DMS 273 treated with DMSO at 0.1 percent for 48 hours (cell line): ENCODE measurements at regions not wholly inside any gene's neighbourhood (a gene's known extent, or its start where the extent isn't known, plus 50 kb on each side); places are given as distances from the start of the nearest gene placed in this dataset.

Experiments
- DNase-seq: peaks from one replicate; lab custom pipeline; 2025; lab: John Stamatoyannopoulos, UW

DNA sequence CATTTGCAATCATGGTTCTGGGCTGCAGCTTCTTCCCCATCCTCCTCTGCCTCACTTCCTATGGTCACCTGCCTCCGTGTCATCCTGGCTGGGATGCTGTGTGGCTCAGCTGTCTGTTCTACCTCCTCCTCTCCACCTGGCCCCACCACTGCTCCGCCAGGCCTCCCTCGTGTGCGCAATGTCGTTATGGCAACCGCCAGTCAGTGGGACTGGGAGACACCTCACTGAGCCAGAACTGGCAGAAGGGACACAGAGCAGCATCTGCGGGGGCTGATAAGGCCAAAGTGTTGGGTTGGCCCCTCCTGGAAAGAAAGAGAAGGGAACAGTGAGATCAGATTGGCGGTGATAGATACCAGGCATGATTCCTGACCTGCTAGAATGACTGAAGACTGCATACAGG, 527.5 kb downstream of the INHBA start:
- DNase-seq: no peak

DNA sequence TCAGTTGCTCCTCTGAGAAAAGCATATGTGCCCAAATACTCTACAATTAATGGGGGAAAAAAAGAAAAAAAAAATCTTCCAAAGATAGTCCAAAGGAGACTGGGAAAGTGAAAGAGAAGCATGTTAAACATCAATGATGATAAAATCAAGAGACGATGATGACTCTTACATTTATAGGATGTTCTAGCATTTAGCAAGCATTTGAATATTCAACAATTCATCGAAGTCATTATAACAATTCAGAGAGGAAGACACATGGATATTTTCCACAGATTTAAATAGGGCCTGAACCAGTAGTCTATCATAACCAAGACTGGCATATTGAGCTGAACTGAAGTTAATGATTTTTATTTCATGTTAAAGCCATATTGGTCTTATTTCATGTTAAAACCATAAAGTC, 528.4 kb downstream of the INHBA start:
- DNase-seq: no peak

DNA sequence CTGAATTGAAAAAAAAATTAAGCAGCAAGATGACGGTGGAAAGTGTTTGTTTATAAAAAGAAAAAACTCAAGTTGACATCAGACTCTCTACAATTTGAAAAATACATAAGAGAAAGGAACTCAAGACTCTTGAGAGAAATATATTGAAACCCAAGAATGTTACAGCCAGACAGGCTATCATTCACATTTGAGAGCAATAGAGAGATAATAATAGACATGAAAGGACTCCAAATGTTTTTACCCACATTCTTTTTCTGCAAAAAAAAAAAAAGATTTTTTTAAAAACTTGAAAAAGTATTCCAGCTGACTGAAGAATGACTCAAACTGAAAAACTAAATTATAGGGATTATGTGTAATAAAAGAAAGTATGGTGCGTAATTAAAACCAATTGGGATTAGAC, 532.4 kb downstream of the INHBA start:
- no peak for DNase-seq

DNA sequence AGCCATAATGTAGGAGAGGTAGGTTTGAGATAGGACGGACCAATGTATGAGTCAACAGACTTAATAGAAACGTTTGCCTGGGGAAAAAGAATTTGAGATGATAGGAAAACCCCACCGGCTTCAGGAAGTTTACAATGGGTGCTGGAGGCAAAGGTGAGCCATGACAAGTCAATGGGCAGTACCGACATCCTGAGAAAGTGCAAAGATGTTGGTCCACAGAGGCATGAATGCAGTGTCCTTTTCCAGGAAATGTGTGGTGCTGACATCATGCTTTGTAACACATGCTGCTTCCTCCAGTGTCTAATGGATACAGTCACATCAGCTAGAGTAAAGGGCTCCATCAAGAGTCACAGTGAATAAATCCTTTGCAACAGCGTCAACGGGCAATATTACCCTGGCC, 533.6 kb downstream of the INHBA start:
- no peak for DNase-seq

DNA sequence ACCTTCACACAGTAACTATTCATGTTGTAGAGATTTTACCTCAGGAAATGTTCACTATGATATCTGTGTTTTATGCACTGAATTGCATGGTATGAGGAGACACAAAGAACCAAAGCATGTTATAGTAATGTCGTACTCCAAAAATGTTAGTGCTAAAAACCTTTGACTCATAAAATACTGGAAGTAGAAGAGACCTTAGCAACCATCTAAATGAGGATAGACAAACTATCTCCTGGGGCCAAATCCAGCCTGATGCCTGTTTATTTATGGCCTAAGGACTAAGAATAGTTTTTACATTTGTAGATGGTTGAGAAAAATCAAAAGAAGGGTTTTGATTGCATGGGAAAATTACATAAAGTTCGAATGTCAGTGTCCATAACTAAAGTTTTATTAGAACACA, 535.1 kb downstream of the INHBA start:
- no peak for DNase-seq

DNA sequence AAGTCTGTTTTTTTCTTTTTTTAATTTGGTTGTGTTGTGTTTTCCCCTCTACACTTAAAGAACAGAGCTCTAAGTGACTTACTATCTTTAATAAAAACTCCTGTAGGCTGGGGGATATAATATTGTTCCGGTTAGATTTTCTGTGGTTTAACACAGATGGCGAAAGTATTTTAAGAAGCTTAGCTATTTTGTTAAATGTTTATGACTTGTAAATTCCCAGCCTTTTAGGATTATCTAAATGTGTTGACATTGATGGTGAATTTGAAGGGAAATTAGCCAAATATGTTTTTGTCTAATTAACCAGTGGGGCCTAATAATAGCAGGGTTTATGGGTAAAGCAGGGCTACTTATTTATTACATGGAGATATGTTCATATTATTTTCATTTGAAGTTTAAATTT, 538.5 kb downstream of the INHBA start:
- DNase-seq: no peak

DNA sequence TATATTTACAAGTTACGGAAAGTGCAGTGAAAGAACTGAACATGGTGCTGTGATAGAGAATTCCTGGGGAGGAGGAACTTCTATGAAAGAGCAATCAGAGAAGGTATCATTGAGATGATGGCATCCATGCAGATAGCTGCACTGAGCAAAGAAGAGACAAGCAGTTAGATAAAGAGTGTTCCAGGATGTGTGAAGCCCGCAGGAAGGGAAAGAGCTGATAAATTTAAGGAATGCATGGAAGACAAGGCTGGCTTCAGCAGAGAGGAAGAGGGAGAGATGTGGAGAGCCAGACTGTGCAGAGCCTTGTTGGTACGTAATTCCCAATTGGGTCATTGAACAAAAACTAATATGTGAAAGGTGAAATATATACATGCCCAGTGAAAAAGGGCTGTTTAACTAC, 538.9 kb downstream of the INHBA start:
- no peak for DNase-seq

DNA sequence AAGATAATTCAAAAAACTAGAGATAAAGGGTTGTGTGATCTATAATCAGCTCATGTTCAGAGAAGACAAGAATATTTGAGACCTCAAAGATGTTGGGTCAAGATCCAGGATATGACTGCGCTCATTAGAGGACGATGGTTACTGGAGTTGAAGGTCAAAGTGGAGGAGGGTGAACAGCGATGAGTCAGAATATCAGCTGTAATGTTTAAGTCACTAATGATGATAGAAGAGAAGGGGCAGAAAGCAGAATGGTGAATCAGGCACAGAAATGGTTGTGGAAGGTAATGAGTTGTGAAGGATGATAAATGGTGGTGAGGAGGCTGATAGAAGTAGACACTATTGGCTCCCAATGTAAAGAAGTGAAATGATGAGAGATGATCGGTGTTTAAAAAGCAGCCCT, 540.3 kb downstream of the INHBA start:
- DNase-seq: no peak

DNA sequence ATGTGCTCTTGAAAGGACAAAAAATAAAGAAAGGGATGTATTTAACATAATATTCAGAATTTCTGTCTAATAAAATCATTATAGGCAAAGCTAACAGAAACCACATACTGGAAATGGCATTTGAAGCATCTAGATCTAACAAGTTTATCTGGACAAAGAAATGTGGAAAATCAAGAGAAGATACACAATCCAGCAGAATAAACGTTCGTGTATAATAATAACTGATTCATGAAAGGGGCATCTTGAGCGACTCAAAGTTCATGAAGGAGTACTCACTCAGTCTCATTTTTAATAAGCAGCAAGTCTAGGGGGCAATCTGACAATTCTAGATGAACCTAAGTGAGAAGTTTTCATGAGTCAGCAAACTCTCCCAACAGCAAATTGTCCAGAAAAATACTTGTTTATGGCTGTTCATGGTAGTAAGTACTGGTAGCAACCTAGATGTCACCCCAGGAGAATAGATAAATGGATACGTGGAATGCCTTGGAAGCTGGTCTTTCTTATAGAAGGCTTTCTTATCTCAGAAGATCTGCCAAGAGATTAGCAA, 541.8 kb downstream of the INHBA start:
- DNase-seq: no peak

DNA sequence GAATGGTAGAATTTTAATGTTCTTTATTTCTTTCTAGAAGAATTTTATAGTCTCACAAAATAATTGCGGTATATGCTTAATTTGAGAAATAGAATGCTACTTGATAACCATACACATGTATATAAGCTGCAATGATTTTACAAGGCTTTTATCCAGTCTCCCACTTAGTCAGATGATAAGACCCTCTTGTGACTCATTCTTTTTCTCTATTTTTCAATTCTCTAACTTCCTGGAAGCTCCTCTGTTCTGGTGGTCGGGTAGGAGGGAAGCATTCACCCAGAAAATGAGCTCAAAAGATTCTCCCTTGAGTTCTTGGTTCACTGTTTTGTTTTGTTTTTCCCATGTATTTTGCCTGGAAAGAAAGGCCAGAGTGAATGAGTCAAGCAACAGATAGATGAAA, 546.6 kb downstream of the INHBA start:
- DNase-seq: no peak

DNA sequence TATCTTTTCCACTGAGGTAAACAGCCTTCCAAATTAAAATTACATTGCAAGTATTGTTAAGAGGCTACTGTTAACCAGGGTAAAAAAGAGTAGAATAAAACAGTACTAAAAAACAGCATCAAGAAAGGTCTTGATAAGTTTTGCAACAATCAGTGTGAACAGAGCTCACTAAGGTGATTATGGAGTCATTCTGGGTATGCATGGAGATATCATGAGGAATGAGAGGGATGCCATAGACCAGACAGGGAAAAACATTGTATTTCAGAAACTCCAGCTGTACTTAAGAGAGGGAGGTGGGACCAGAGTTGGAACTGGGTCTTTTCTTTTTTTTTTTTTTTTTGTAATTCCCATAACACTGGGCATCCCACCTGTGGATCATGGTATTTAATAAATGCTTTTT, 549.6 kb downstream of the INHBA start:
- DNase-seq: no peak

DNA sequence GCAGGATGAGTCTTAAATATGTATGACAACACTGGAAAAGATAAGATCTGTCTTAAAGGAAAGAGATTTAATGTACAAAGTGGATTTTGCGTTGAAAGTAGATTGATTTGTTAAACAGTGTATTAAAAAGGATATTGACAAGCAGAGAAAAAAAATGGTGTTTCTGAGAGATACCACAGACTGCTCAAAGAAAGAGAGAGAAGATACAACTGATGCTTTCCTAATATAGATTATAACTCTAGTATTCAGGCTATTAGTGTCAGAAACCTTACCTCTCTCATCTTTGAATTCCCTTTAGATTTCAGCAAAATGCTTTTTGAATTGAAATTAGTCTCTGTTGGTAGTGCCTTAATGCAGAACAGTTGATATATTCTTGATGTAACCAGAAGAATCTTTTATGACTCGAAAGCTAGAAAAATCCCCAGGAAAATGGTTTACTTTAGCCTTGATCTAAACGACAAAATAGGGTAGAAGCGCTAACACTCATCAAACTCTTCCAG, 550.7 kb downstream of the INHBA start:
- no peak for DNase-seq

DNA sequence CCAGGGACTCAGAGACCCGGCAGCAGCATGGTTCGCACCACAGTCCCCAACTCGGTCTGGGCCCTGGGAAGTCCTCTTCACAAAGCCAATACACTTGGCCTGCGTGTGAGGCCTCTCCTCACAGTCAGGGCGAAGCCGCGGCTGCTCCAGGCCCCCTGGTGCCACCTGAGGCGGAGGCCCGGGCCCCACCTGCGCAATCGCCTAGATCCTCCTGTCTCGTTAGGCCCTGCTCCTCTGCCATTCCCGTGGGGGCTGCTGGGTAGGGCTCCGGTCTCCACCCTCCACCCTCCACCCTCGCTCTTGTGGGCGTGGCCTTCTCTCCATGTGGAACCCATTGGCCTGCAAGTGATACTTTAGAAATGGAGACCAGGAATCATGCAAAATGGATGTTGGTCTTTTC, 553.3 kb downstream of the INHBA start:
- DNase-seq: no peak

DNA sequence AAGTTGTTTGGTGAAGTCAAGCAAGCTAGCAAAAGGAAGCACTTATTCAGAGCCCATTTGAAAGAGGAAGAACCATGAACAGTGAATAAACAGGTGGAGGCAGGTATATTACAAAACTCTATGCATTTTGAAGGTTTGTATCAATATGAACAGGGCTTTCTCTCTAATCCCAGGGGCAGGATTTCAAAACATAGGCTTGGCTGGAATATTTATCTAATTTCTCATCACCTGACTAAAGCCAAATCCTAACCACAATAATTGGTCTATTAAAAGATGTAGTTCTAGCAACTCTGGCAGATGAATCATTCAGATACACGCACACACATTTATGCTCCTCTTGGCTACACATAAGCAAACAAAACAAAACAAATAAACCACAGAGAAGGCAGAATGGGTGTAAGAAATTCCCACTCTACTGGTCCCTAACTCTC, 554.4 kb downstream of the INHBA start:
- DNase-seq: no peak

DNA sequence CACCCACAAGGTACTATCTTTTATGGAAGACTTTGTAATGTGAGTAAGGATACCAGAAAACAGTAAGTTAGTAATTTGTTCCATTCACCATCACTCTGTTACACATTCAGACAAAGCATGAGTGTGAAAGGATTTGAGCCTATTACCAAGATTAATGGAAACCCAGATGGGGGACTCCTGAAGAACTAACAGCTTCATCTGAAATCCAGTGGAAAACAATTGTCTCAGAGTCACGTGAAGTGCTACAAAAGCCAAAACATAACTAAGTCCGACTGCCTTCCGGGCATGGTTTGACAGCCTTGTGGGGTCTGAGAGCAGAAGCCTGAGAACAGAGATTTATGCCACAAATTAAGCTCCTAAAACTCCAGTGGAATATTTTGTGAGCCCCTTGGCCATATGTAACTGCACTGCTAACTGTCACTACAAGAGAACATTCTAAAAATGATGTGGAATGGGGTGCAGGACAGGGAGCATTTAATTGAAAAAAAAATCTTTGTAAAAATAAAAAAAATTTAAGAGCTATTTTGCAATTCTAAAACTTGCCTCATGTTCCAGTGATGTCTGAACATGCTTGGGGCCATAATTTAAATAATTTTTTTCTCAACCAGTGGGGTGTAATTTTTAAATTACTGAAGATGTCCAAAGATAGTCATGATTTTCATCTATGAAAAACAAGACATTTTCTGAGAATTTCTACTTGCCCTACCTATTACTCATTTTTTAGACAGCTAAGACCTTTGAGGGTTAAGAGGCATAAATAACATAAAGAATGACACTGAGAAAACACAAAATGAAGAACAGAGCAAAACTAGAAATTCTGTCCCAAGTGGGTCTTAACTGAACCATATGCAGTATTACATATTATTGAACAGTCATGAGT, 555.0 kb downstream of the INHBA start:
- no peak for DNase-seq

DNA sequence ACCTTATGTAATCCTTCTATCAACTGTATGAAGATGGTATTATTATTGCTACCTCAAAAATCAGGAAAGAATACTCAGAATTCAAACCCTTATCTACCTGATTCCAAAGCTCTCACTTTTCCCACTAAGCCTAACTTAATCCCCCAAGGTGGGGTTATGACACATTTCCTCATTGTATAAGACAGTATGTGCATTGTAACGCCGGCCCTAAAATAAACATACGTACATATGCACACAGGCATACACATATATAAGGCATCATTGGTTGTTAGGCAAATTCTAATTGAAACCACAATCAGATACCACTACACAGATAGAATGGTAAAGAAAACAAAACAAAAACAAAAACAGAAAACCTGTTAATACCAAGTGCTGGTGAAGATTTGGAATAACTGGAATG, 556.5 kb downstream of the INHBA start:
- no peak for DNase-seq

DNA sequence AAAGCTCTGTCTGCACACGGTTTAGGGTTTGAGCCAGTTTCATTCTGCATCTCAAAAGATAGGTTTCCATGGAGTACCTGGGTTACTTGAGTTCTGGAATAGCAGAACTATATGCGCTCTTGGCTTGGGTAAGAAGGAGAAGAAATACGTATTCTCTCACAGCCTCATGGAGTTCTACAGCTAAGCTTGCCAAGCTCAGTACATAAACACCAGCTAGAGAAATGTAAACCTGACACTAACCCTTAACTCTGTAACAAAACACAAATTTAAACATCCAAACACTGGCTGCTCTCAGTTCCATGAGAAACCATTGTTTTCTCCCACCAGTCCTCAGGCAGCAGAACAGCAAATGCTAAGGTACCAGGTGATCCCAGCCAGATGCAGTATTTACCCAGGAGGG, 557.2 kb downstream of the INHBA start:
- DNase-seq: no peak

DNA sequence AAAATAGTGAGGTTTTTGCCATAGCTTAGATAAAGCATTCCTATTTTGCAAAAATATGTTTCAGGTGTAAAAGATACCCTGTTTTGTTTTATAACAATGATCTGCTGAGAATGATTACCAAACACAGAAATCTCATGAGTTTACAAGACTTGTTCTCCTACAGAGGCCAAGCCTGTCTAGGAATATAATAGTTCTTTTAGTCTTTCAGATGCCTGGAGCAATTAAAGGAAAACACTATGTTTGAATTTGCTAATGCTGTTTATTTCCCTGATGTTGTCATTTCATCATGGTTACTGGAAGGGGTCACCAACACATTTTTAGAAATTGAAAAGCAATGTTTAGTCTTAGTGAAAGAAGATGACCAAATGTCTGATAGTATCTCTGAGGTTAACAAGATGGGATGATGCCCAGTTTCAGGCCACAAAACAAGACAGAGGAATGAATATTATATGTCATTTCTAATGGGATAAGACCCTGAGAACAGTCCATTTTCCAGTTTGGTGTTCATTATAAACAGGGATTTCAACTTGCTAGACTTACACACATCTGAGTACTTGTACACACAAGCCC, 559.9 kb downstream of the INHBA start:
- DNase-seq: no peak

DNA sequence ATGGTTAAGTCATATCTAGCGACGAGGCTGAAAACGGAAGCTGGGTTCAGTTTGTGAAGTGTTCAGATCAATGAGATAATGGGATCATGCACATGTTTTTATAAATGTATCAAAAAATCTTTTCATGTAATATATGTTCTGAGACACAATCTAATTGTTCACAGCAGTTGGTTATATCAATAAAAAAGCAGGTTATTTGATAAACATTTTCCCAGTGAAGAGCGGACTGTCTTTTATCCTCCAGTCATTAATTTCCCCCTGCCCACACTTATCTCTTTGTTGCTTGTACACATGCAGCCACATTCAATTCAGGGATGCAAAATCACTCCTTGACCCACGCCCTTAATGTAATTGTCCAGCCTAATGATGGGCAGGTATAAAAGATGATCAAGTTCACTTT, 563.1 kb downstream of the INHBA start:
- no peak for DNase-seq

DNA sequence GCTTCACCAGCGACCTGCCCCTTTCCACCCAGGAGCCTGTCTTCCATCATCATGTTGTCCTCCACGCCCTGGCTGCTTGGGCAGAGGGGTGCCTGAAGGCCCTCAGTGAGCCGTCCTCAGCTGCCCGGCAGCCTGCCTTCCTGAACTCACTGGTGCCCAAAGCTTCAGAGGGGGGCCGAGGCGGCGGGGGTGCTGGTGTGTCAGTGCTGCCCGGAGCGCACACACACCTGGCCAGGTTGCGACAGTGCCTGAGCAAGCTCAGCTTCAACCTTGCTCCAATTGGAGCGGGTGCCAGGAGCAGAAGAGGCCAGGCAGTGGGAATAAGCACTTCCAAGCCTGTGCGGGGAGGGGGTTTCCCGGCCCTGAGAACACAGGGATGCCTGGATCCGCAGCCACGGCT, 566.3 kb downstream of the INHBA start:
- no peak for DNase-seq

DNA sequence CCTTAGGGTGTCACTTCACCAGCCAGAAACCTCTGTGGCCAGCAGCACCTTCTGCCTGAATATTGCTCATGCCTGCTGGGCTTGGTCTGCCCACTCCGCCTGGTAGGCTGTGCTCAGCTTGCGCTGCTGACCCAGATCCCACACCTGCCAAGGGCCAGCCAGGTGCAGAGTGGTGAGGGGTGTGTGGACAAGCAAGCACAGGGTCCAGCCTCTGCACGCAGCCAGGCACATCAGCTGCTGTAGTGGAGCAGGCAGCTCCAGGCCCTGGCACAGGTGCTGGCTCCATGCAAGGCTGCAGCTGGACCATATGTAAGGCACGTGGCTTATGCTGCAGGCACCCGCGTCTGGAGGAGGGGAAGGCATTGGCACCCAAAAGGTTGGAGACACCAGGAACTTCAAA, 567.4 kb downstream of the INHBA start:
- DNase-seq: no peak

DNA sequence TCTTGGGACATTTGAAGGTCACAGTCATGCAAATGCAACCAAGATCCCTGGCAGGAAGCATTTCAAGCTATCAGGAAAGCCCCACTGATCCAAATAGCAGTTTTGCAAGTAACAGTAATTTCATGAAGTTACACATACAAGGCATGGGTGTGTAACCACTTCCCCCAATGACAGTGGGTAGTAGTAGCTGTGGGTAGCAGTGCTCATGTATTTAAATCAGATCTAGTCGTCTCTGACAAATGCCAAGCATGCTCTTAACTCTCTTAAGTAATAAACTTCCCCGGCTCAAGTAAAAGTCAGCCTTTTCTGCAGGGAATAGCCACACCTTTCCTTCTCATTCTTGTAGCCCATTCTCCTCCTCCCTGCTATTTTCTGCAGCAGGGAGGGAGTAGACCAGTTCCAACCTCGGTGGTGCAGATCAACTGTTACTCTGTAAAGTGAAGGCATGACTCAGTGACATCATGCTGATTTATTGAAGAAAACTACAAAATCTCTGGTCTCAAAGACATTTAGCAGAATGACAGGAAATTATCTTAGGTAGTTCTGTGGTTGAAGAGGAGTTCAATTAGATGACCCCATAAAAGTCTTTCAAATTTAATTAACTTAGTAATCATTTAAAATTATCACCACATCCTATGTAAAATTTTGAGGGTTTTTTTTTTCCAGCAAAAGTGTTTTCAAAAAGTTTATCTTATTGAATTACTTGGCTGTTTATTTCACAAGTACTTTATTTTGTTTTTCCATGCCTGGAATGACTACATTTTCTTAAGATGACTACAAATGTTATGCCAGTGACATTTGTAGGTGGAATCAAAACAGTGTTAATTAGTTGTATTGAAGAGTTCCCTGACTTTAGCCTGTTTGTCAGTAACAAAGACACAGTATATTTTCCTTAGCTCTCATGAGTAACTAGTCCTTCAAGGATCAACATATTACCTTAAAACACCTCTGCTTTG, 568.3 kb downstream of the INHBA start:
- no peak for DNase-seq
